ENCODE measurements at regions not wholly inside any gene's neighbourhood (a gene's known extent, or its start where the extent isn't known, plus 50 kb on each side); places are given as distances from the start of the nearest gene placed in this dataset.
A peak's percentile ranks its signal among the peaks of the same experiment; 100 is the strongest.

DNA sequence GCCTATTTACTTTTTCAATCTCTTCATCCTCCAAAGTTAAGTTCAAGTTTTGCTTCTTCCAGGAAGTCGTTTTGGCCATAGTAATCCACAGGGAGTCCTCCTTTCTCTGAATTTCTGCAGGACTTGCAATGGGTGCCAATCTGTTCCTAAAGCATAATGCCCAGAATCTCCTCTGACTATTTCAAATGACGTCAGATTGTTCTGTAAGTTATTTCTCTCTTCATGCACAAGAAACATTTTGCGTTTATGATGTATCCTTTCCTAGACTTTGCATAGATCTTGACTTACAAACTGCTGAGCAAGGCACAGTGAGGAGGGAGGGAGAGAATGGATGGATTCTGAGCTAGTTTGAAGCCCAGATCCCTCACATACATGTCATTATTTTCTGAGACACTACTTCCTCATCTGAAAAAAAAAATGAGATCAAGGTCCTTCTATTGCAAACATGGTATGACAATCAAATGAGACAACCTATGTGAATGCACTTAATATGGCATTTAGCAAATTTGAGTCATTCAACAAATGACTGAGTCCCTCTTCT lies 103.1 kb downstream of the MEX3B start:
- H3K9me3 ChIP-seq (ENCODE audit: low read depth, low read length): no peaks in the 10 kb centered on the region
- H3K27ac ChIP-seq: no peak overlapping the region
- no peak for DNase-seq (ENCODE audit: low read depth, low spot score)
- no peak overlapping the region for H3K4me3 ChIP-seq
- no peaks in the 10 kb centered on the region for H3K36me3 ChIP-seq (ENCODE audit: insufficient read depth, low read length)
- no peak overlapping the region for H3K9ac ChIP-seq (ENCODE audit: insufficient read length)
- no peak for TF ChIP-seq EZH2 (IDR thresholded peaks at IDR 0.05)
- no peak for TF ChIP-seq POLR2AphosphoS5 (IDR thresholded peaks at IDR 0.05; ENCODE audit: borderline replicate concordance, low read depth, low read length)
- TF ChIP-seq FOXP2 (optimal IDR thresholded peaks at IDR 0.05; ENCODE audit: control extremely low read depth, extremely low read length, insufficient read depth): no peak

DNA sequence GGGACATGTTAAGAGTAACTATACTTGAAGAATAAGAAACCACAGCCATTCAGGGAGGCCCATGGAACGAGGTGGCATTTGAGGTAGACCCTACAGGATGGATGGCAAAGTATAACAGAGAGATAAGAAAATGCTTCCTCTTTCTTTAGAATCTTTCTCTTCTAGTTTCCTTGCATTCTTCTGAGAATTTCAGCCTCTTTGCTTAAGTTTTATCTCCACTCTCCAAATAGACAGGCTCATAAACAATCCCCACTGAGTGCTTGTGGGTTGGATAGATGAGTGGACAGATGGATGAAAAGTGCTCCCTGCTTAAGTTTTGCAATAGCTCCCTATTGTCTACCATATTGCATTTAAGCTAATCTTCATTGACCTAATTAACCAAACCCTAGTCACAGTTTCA lies 103.7 kb downstream of the MEX3B start:
- no peaks in the 10 kb centered on the region for H3K9me3 ChIP-seq (ENCODE audit: low read depth, low read length)
- DNase-seq (ENCODE audit: low read depth, low spot score): no peak
- no peaks in the 10 kb centered on the region for H3K36me3 ChIP-seq (ENCODE audit: insufficient read depth, low read length)
- no peak overlapping the region for H3K4me3 ChIP-seq
- TF ChIP-seq POLR2AphosphoS5 (IDR thresholded peaks at IDR 0.05; ENCODE audit: borderline replicate concordance, low read depth, low read length) (no peak), FOXP2 (optimal IDR thresholded peaks at IDR 0.05; ENCODE audit: control extremely low read depth, extremely low read length, insufficient read depth) (no peak), EZH2 (IDR thresholded peaks at IDR 0.05) (no peak)
- H3K27ac ChIP-seq: no peak overlapping the region
- H3K9ac ChIP-seq (ENCODE audit: insufficient read length): no peak overlapping the region

DNA sequence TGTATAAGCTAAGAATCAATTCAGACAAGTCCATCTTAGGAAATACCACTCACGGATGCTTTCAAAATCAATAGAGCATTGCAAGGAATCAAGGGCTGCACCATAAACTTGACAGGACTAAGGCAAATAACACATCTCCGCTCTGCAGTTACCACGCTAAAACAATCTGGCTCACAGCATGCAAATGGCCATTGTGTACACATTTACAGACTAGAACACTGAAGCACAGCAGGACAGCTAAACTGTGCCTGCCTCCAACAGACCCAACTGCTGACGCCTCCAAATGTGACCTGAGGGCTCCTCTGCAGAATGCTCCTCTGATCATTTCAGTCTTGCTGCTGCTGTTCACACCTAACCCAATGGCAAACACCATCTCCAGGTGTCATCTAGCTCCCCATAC lies 104.3 kb downstream of the MEX3B start:
- no peak for DNase-seq (ENCODE audit: low read depth, low spot score)
- Histone ChIP-seq H3K4me3 (no peak overlapping the region), H3K9me3 (ENCODE audit: low read depth, low read length) (no peaks in the 10 kb centered on the region), H3K9ac (ENCODE audit: insufficient read length) (no peak overlapping the region), H3K36me3 (ENCODE audit: insufficient read depth, low read length) (no peaks in the 10 kb centered on the region), H3K27ac (no peak overlapping the region)
- TF ChIP-seq FOXP2 (optimal IDR thresholded peaks at IDR 0.05; ENCODE audit: control extremely low read depth, extremely low read length, insufficient read depth) (no peak), EZH2 (IDR thresholded peaks at IDR 0.05) (no peak), POLR2AphosphoS5 (IDR thresholded peaks at IDR 0.05; ENCODE audit: borderline replicate concordance, low read depth, low read length) (no peak)

DNA sequence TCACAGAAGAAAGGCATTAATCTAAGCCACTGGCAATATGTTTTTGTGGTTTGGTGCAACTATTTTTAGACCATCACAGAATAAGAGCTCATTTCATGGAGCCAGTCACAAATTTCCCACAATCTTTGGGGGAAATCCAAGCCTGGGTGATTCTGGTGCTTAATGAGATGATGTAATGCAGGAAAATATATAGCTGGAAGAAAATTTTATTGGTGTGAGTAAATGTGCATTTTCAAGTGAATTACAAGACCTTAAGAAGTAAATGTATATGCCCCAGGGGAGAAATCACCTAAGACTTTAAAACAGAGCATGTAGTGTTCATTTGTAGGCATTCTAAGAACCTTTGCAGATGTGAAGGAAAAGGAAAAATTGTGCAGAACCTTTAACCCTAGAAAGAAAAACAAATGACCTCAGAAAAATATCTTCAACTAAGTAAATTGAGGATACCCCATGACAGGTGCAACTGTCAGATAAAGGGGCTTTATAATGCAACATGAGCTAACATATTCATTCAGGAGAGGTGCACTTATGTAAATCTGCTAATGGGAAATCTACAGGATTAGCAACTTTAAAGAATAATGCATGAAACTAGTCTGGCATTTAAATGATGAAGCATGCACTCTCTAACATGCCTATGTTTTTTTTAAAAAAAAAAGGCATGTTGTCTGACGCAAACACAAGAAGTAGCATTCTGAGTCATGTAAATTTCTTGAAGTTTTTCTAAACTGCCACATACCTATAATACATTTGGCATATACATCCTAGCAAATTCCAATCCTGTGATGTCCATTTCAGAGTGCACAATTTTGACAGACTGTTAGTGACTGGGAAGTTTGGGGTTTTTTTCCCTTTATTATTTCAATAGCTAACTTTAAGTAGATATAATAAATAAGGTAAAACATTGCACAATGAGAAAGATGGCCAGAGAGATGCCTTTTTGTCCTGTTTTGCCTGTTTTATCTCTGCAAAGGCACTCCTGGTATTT lies 105.1 kb downstream of the MEX3B start:
- H3K4me3 ChIP-seq: no peak overlapping the region
- H3K9ac ChIP-seq (ENCODE audit: insufficient read length): no peak overlapping the region
- TF ChIP-seq FOXP2 (optimal IDR thresholded peaks at IDR 0.05; ENCODE audit: control extremely low read depth, extremely low read length, insufficient read depth): no peak
- no peak for TF ChIP-seq EZH2 (IDR thresholded peaks at IDR 0.05)
- no peak for TF ChIP-seq POLR2AphosphoS5 (IDR thresholded peaks at IDR 0.05; ENCODE audit: borderline replicate concordance, low read depth, low read length)
- H3K36me3 ChIP-seq (ENCODE audit: insufficient read depth, low read length): no peaks in the 10 kb centered on the region
- H3K27ac ChIP-seq: no peak overlapping the region
- no peaks in the 10 kb centered on the region for H3K9me3 ChIP-seq (ENCODE audit: low read depth, low read length)
- no peak for DNase-seq (ENCODE audit: low read depth, low spot score)

DNA sequence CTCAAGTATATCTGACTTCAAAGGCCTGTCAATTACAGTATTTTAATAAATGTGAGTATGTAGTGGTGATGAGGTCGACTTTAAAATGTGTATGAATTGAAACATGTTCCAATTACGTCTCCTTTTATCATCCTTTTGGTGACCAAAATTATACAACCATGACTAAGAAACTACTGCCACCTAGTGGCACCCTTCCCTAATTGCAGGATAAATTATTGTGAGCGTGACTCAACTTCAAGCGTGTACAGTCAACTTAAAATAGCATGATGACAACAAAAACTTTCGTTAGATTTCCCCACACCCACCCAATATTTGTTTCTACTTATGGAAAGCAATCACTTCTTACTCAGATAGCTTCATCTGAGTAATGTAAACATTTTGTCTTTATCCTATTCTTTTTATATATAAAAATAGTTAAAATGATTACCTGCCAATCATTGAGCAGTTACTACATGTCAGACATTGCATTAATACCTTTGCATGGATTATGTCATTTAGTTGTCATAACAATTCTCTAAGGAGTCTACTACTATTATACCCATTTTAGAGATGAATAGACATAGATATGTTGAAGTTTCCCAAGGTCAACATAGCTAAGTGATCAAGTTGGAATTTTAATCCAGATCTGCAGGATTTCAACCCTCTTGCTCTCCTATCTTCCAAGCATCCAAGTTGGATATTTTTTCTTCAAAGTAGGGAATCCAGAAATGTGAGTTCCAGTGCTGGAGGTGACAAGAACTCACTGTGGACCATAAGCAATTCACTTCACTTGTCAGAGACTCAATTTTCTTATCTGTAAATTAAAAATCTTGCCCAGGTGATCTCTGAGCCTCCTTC lies 106.0 kb downstream of the MEX3B start:
- Histone ChIP-seq H3K27ac (no peak overlapping the region), H3K9ac (ENCODE audit: insufficient read length) (no peak overlapping the region), H3K4me3 (no peak overlapping the region), H3K9me3 (ENCODE audit: low read depth, low read length) (no peaks in the 10 kb centered on the region), H3K36me3 (ENCODE audit: insufficient read depth, low read length) (no peaks in the 10 kb centered on the region)
- TF ChIP-seq POLR2AphosphoS5 (IDR thresholded peaks at IDR 0.05; ENCODE audit: borderline replicate concordance, low read depth, low read length): no peak
- TF ChIP-seq EZH2 (IDR thresholded peaks at IDR 0.05): no peak
- TF ChIP-seq FOXP2 (optimal IDR thresholded peaks at IDR 0.05; ENCODE audit: control extremely low read depth, extremely low read length, insufficient read depth): no peak
- peak; percentile 35 for DNase-seq (ENCODE audit: low read depth, low spot score)

DNA sequence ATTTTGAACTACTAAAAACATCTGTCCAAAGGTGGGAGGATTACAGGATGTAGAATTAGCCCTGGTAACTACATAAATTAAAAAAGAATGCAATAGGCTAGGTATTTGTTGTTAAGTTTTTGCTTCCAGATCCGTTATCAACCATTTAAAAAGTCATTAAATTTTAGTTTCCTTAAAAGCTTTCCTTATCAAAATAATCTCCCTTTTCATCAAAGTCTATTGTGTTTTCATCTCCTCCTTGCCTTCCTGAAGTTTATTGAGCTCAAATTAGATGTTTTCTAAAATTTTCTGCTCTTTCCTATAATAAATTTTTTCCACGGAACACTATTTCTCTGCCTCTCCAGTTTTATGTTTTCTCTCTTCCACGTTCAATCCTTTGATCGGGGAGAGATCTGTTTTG lies 108.6 kb downstream of the MEX3B start:
- no peak for DNase-seq (ENCODE audit: low read depth, low spot score)
- no peak overlapping the region for H3K4me3 ChIP-seq

DNA sequence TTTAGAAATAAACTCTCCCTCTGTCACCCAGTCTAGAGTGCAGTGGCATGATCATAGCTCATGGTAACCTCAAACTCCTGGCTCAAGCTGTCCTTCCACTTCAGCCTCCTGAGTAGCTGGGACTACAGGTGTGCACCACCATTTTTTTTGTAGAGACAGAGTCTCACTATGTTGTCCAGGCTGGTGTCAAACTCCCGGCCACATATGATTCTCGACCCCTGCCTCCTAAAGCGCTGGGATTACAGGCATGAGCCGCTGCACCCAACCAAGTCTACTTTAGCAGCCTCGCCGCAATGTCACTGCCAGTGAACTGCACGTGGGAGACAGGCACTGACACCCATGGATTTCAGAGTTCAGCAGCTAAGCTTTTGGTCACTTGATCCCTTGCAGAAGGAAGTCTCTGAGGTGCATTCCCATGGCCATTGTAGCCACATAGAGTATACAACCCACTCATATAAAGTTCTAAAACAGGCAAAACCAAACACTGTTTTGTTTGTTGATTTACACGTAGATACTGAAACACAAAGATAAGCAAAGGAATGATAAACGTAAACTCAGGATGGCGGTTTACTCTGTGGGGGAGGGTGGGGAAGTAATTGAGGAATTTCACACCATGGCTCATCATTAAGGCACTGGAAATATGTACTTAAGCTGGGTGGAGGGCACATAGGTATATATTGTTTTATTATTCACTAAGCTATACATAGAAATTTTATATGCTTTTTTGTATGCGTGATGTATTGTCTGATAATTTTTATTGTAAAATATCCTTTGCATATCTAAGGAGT lies 115.0 kb downstream of the MEX3B start:
- H3K36me3 ChIP-seq (ENCODE audit: insufficient read depth, low read length): no peaks in the 10 kb centered on the region
- no peak overlapping the region for H3K27ac ChIP-seq
- no peak overlapping the region for H3K9ac ChIP-seq (ENCODE audit: insufficient read length)
- TF ChIP-seq FOXP2 (optimal IDR thresholded peaks at IDR 0.05; ENCODE audit: control extremely low read depth, extremely low read length, insufficient read depth) (no peak), EZH2 (IDR thresholded peaks at IDR 0.05) (no peak), POLR2AphosphoS5 (IDR thresholded peaks at IDR 0.05; ENCODE audit: borderline replicate concordance, low read depth, low read length) (no peak)
- no peak for DNase-seq (ENCODE audit: low read depth, low spot score)
- no peak overlapping the region for H3K4me3 ChIP-seq
- H3K9me3 ChIP-seq (ENCODE audit: low read depth, low read length): no peaks in the 10 kb centered on the region

More for the DNA sequence above, 108.6 kb downstream of the MEX3B start:
- Histone ChIP-seq H3K9ac (ENCODE audit: insufficient read length) (no peak overlapping the region), H3K27ac (no peak overlapping the region), H3K9me3 (ENCODE audit: low read depth, low read length) (no peaks in the 10 kb centered on the region), H3K36me3 (ENCODE audit: insufficient read depth, low read length) (no peaks in the 10 kb centered on the region)
- TF ChIP-seq FOXP2 (optimal IDR thresholded peaks at IDR 0.05; ENCODE audit: control extremely low read depth, extremely low read length, insufficient read depth) (no peak), POLR2AphosphoS5 (IDR thresholded peaks at IDR 0.05; ENCODE audit: borderline replicate concordance, low read depth, low read length) (no peak), EZH2 (IDR thresholded peaks at IDR 0.05) (no peak)

Data from SK-N-MC (cell line).